ENCODE measurements at regions not wholly inside any gene's neighbourhood (a gene's known extent, or its start where the extent isn't known, plus 50 kb on each side); places are given as distances from the start of the nearest gene placed in this dataset.
"Not testable (repeated sequence)": the region's sequence is repeated elsewhere in the genome, so short reads cannot be mapped to it uniquely, and the experiment has no call there.

- DNase-seq: no peak
Observed at GRCh38 chrX:18002791-18003190, 141.7 kb upstream of the RAI2 start.

- DNase-seq: peak; percentile 4
Observed at GRCh38 chrX:17994429-17994828, 133.3 kb upstream of the RAI2 start.

- no peak for DNase-seq
Observed at GRCh38 chrX:17993062-17993461, 132.0 kb upstream of the RAI2 start.

GRCh38 chrX:17990532-17990931 is 129.4 kb upstream of the RAI2 start:
- no peak for DNase-seq

- no peak for DNase-seq
Observed at GRCh38 chrX:17987783-17988182, 126.7 kb upstream of the RAI2 start.

- no peak for DNase-seq
Observed at GRCh38 chrX:17986977-17987376, 125.9 kb upstream of the RAI2 start.

GRCh38 chrX:17986440-17986839 is 125.3 kb upstream of the RAI2 start:
- no peak for DNase-seq

GRCh38 chrX:17984415-17984814 is 123.3 kb upstream of the RAI2 start:
- no peak for DNase-seq

GRCh38 chrX:17983389-17983788 is 122.3 kb upstream of the RAI2 start:
- DNase-seq: no peak

GRCh38 chrX:17977696-17978095 is 116.6 kb upstream of the RAI2 start:
- no peak for DNase-seq

GRCh38 chrX:17976955-17977354 is 115.9 kb upstream of the RAI2 start:
- DNase-seq: no peak

GRCh38 chrX:17975349-17975748 is 114.3 kb upstream of the RAI2 start:
- not testable (repeated sequence) for DNase-seq

- DNase-seq: peak; percentile 78
Observed at GRCh38 chrX:17968367-17968766, 107.3 kb upstream of the RAI2 start.

- DNase-seq: peak; percentile 91
Observed at GRCh38 chrX:17967888-17968287, 106.8 kb upstream of the RAI2 start.

- no peak for DNase-seq
Observed at GRCh38 chrX:17964871-17965270, 103.8 kb upstream of the RAI2 start.

GRCh38 chrX:17960891-17961290 is 99.8 kb upstream of the RAI2 start:
- no peak for DNase-seq

GRCh38 chrX:17944833-17945497 is 83.9 kb upstream of the RAI2 start:
- peak; percentile 26 for DNase-seq

- DNase-seq: not testable (repeated sequence)
Observed at GRCh38 chrX:17941171-17941570, 80.1 kb upstream of the RAI2 start.

- no peak for DNase-seq
Observed at GRCh38 chrX:17939724-17940123, 78.6 kb upstream of the RAI2 start.

- no peak for DNase-seq
Observed at GRCh38 chrX:17933856-17934255, 72.8 kb upstream of the RAI2 start.

- DNase-seq: no peak
Observed at GRCh38 chrX:17932781-17933180, 71.7 kb upstream of the RAI2 start.

- no peak for DNase-seq
Observed at GRCh38 chrX:17931855-17932254, 70.8 kb upstream of the RAI2 start.

GRCh38 chrX:17930850-17931249 is 69.8 kb upstream of the RAI2 start:
- DNase-seq: no peak

GRCh38 chrX:17923546-17923945 is 62.4 kb upstream of the RAI2 start:
- DNase-seq: no peak

GRCh38 chrX:17922303-17922702 is 61.2 kb upstream of the RAI2 start:
- peak; percentile 57 for DNase-seq

All from NCI-H748 treated with DMSO at 0.1 percent for 48 hours (cell line).